HepG2 (cell line): ENCODE measurements at regions not wholly inside any gene's neighbourhood (a gene's known extent, or its start where the extent isn't known, plus 50 kb on each side); places are given as distances from the start of the nearest gene placed in this dataset.

Experiments used
- ATAC-seq: fragments of 200-7000 bp; cut with Tn5 transposase; 3 replicates; pipeline ENCODE4 v1.9.1; 2020; ENCODE audit warnings: mild to moderate bottlenecking, moderate library complexity
- BruUV-seq: library from RNA; stranded (reverse); fragments of 400-500 nt; replicated peaks from 2 replicates; lab custom pipeline; 2021; lab: Mats Ljungman, UMichigan
- CTCF ChIA-PET: fragments of 300-600 bp; formaldehyde crosslinking; extraction: SDS; loops from one replicate; lab custom pipeline; 2021; ENCODE audit warnings: low total read pairs, inconsistent platforms, low intra/inter-chr PET ratio; lab: Yijun Ruan, JAX
- POLR2A ChIA-PET: fragments of 350-600 bp; sonication (Branson Sonifier 250); formaldehyde crosslinking; loops from one replicate; lab custom pipeline; 2020; ENCODE audit warnings: antibody characterized with exemption, inconsistent platforms; lab: Yijun Ruan, JAX
- DNase-seq: peaks from one replicate; pipeline ENCODE4 v3.0.0-alpha.2; 2015; ENCODE audit warnings: low spot score
- FAIRE-seq: peaks from 3 replicates; lab custom pipeline; 2011; peaks lifted over from hg19 to GRCh38; lab: Jason Lieb, UNC
- H2AFZ ChIP-seq: one replicate; pipeline ENCODE4 v1.6.1; 2011; ENCODE audit warnings: low read length, inconsistent platforms
- H3K27ac ChIP-seq: fragments of 300-600 bp; 3 replicates; pipeline ENCODE4 v1.8.0; 2011; ENCODE audit warnings: mixed run types, mild to moderate bottlenecking, mixed read lengths, low read length, inconsistent platforms; ENCODE audit not compliant: insufficient read depth; ENCODE audit errors: extremely low read length
- H3K27me3 ChIP-seq, 2 experiments: fragments of 200-600 bp in 1 of 2; 2 replicates in 1 of 2; 3 replicates in 1 of 2; pipeline versions ENCODE4 v1.6.0 to v1.8.0; 2011; ENCODE audit warnings: low read length in 2 of 2, mild to moderate bottlenecking in 2 of 2, moderate library complexity in 2 of 2, inconsistent platforms in 1 of 2; ENCODE audit not compliant: insufficient read depth in 2 of 2, control insufficient read depth in 1 of 2
- H3K36me3 ChIP-seq, 2 experiments: fragments of 200-600 bp in 1 of 2; replicated peaks in 1 of 2; 2 replicates in 1 of 2; 3 replicates in 1 of 2; pipeline versions ENCODE4 v1.5.1 to v1.8.0; 2011; ENCODE audit warnings: low read length in 2 of 2, inconsistent platforms in 1 of 2; ENCODE audit not compliant: insufficient read depth in 2 of 2, control insufficient read depth in 1 of 2
- H3K4me1 ChIP-seq: 2 replicates; pipeline ENCODE4 v1.5.1; 2012; ENCODE audit warnings: low read length, inconsistent platforms; ENCODE audit not compliant: insufficient read depth
- H3K4me2 ChIP-seq: 2 replicates; pipeline ENCODE4 v1.6.0; 2011; ENCODE audit warnings: low read depth, low read length, inconsistent platforms
- H3K4me3 ChIP-seq, 3 experiments: fragments of 200-600 bp in 1 of 3; sonication (generic), shearing (Covaris generic) in 1 of 3; replicated peaks in 1 of 3; 2 replicates each; pipeline ENCODE4 v1.5.1; 2011 to 2016; ENCODE audit warnings: low read length in 3 of 3, inconsistent platforms in 2 of 3, low read depth in 2 of 3, mild to moderate bottlenecking in 2 of 3, control low read depth in 1 of 3, mixed read lengths in 1 of 3; ENCODE audit not compliant: insufficient read depth in 1 of 3
- H3K79me2 ChIP-seq: one replicate; pipeline ENCODE4 v1.6.1; 2011; ENCODE audit warnings: low read length, inconsistent platforms; ENCODE audit not compliant: insufficient read depth
- H3K9ac ChIP-seq: 2 replicates; pipeline ENCODE4 v1.6.0; 2011; ENCODE audit warnings: mild to moderate bottlenecking, low read depth, low read length, inconsistent platforms; ENCODE audit not compliant: insufficient read depth
- H3K9me3 ChIP-seq: 2 replicates; pipeline ENCODE4 v1.5.1; 2012; ENCODE audit warnings: mild to moderate bottlenecking, low read length
- H4K20me1 ChIP-seq: 2 replicates; pipeline ENCODE4 v1.6.0; 2011; ENCODE audit warnings: inconsistent platforms, mild to moderate bottlenecking, low read length, moderate library complexity; ENCODE audit not compliant: insufficient read depth
- HBP1 ChIP-seq: IDR thresholded peaks from 2 replicates; pipeline ENCODE4 v1.6.1; 2016; ENCODE audit warnings: low read depth, control low read depth
- MYC ChIP-seq: sonication (generic); formaldehyde crosslinking; IDR thresholded peaks from 2 replicates; pipeline ENCODE4 v1.9.0; 2021; ENCODE audit warnings: missing genetic modification reagents, borderline replicate concordance
- ZBTB33 ChIP-seq: sonication (generic); formaldehyde crosslinking; IDR thresholded peaks from 2 replicates; pipeline ENCODE4 v1.4.0; 2020; ENCODE audit warnings: missing genetic modification reagents
- WGBS: methylation state at CpG from one replicate; pipeline ENCODE4 v1.1.6; 2017; ENCODE audit warnings: low lambda C conversion rate; 5-methylcytosine and 5-hydroxymethylcytosine counted together
- in situ Hi-C: cut with HindIII; loops from 2 replicates; pipeline ENCODE4 v1.10.0; 2017; ENCODE audit warnings: low pct_unique_long_range_greater_than_20kb; ENCODE audit not compliant: extremely low pct_ligation_motif_present
- intact Hi-C: fragments of 100-400 bp; cut with micrococcal nuclease; formaldehyde crosslinking; loops from one replicate; pipeline ENCODE4 v1.10.0; 2022; ENCODE audit not compliant: unreplicated experiment

GRCh38 chr18:24809173-24809950 lies 348.9 kb downstream of the HRH4 start:
- CTCF ChIA-PET = no interaction called here
- 16% methylated on average over 6 of the region's 7 CpGs for WGBS
- in situ Hi-C loops = no loop called here

More at GRCh38 chr18:24809173-24809950, 348.9 kb downstream of the HRH4 start:
- no peak overlapping the region for H2AFZ ChIP-seq
- H3K4me2 ChIP-seq = no peak overlapping the region
- BruUV-seq = no TSS peak
- no peak for DNase-seq
- FAIRE-seq = no peak
- POLR2A ChIA-PET = no interaction called here
- H3K9me3 ChIP-seq = no peaks in the 10 kb centered on the region
- H3K79me2 ChIP-seq = no peaks in the 10 kb centered on the region
- H4K20me1 ChIP-seq = no peaks in the 10 kb centered on the region
- no peak overlapping the region for H3K9ac ChIP-seq
- TF ChIP-seq HBP1 (CRISPR knock-in tag) = no peak
- TF ChIP-seq ZBTB33 = no peak
- no peak for TF ChIP-seq MYC (CRISPR knock-in tag)
- no peaks in the 10 kb centered on the region for H3K4me1 ChIP-seq
- no peak for ATAC-seq
- no peaks in the 10 kb centered on the region for H3K27me3 ChIP-seq
- intact Hi-C loops = no loop called here
- no peak overlapping the region for H3K4me3 ChIP-seq
- no peaks in the 10 kb centered on the region for H3K36me3 ChIP-seq
- H3K27ac ChIP-seq = no peak overlapping the region
